Thyroid gland (tissue), 4 donors: ENCODE measurements at regions not wholly inside any gene's neighbourhood (a gene's known extent, or its start where the extent isn't known, plus 50 kb on each side); places are given as distances from the start of the nearest gene placed in this dataset.

Experiments used
- DNase-seq, 2 donors: peaks; one replicate each; pipeline ENCODE4 v3.0.0-alpha.2; 2019
- H3K27ac ChIP-seq, 3 donors: fragments of 200-600 bp; sonication (generic); 1 replicate in 2 of 3; 2 replicates in 1 of 3; pipeline ENCODE4 v1.5.1; 2016 to 2019; ENCODE audit warnings: mild to moderate bottlenecking in 1 of 3, moderate library complexity in 1 of 3
- H3K27me3 ChIP-seq: fragments of 200-600 bp; sonication (generic); one replicate; pipeline ENCODE4 v1.5.1; 2019
- H3K36me3 ChIP-seq, 2 donors: fragments of 200-600 bp; sonication (generic); one replicate each; pipeline ENCODE4 v1.5.1; 2016 to 2019
- H3K4me1 ChIP-seq, 2 donors: fragments of 200-600 bp; sonication (generic); one replicate each; pipeline ENCODE4 v1.5.1; 2017 to 2019
- H3K4me3 ChIP-seq, 3 donors: fragments of 200-600 bp; sonication (generic); replicated peaks in 1 of 3; 1 replicate in 2 of 3; 2 replicates in 1 of 3; pipeline ENCODE4 v1.5.1; 2016; ENCODE audit warnings: mild to moderate bottlenecking in 1 of 3
- H3K9me3 ChIP-seq: fragments of 200-600 bp; sonication (generic); one replicate; pipeline ENCODE4 v1.5.1; 2017
- POLR2A ChIP-seq, 2 donors: fragments of 450-650 bp; IDR thresholded peaks; one replicate each; pipeline ENCODE4 v1.6.1; 2017; ENCODE audit warnings: antibody characterized with exemption in 2 of 2, mild to moderate bottlenecking in 2 of 2, moderate library complexity in 1 of 2
- WGBS, 2 donors: methylation state at CpG; one replicate each; pipeline ENCODE4 v1.1.5; 2017; 5-methylcytosine and 5-hydroxymethylcytosine counted together
- intact Hi-C: fragments of 100-400 bp; cut with DNase I; formaldehyde crosslinking; loops from one replicate; pipeline ENCODE4 v1.15.1; 2023
- TF ChIP-seq, protein P1 (sequence below), 6 experiments: fragments of 200-600 bp in 3 of 6; fragments of 450-650 bp in 3 of 6; sonication (generic) in 3 of 6; IDR thresholded peaks; one replicate each; pipeline ENCODE4 v1.5.1; 2016 to 2019; ENCODE audit warnings: antibody characterized with exemption in 6 of 6, mild to moderate bottlenecking in 2 of 6, inconsistent platforms in 1 of 6, moderate library complexity in 1 of 6

DNA sequence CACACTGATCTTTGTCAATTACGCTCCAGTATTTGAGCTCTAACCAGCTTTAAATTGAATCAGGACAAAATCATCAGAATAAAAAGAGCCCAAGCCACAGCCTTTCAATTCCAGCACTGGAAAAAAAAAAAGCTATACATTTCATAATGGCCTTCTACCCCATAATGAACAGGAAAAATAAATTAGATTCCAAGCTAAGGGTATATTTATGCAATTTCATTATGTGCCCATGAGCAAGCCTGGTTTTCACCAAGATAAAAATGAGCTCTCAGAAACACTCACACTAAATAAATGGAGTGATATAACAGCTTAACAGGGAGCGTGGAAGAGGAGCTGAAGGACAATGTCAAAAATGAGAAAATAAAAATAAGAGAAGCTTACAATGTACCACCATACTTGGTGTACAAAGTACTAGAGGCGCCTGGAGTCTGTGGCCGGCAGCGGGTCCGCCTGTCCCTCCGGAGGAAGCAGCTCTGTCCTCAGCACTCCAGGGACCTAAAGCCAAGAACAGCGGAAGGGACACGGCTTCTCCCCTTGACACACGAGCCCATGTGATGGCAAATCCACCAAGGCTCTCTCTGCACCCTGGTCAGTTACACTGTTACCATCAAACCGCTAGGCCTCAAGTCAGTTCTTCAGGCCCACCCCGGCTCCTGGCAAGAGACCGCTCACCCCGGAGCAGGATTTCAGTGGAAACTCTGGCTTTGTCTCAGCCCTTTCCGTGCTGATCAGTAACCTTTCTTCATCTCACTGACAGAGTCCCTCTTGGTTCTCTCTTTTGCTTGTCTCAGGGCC, 69.6 kb downstream of the RBFOX3 start:
- H3K27ac ChIP-seq: no peak overlapping the region
- 81 to 87% methylated on average over 15 of the region's 15 CpGs for WGBS, 2 donors
- H3K4me1 ChIP-seq: no peaks in the 10 kb centered on the region
- TF ChIP-seq, protein P1, sequence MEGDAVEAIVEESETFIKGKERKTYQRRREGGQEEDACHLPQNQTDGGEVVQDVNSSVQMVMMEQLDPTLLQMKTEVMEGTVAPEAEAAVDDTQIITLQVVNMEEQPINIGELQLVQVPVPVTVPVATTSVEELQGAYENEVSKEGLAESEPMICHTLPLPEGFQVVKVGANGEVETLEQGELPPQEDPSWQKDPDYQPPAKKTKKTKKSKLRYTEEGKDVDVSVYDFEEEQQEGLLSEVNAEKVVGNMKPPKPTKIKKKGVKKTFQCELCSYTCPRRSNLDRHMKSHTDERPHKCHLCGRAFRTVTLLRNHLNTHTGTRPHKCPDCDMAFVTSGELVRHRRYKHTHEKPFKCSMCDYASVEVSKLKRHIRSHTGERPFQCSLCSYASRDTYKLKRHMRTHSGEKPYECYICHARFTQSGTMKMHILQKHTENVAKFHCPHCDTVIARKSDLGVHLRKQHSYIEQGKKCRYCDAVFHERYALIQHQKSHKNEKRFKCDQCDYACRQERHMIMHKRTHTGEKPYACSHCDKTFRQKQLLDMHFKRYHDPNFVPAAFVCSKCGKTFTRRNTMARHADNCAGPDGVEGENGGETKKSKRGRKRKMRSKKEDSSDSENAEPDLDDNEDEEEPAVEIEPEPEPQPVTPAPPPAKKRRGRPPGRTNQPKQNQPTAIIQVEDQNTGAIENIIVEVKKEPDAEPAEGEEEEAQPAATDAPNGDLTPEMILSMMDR (IDR thresholded peaks at IDR 0.05): no peak
- TF ChIP-seq POLR2A (IDR thresholded peaks at IDR 0.05): no peak
- no peak for DNase-seq
- no peak overlapping the region for H3K4me3 ChIP-seq
- H3K27me3 ChIP-seq: no peaks in the 10 kb centered on the region
- no peaks in the 10 kb centered on the region for H3K9me3 ChIP-seq
- H3K36me3 ChIP-seq: no peaks in the 10 kb centered on the region
- intact Hi-C loops: loop anchor here (10.0 kb wide), 1 partner anchor 64 kb away; no protein-coding TSS in a partner anchor

- intact Hi-C loops: loop anchor here (10.0 kb wide), 1 partner anchor 65 kb away; no protein-coding TSS in a partner anchor
These were observed 70.7 kb downstream of the RBFOX3 start for GRCh38 chr17:79539944-79540705.

DNA sequence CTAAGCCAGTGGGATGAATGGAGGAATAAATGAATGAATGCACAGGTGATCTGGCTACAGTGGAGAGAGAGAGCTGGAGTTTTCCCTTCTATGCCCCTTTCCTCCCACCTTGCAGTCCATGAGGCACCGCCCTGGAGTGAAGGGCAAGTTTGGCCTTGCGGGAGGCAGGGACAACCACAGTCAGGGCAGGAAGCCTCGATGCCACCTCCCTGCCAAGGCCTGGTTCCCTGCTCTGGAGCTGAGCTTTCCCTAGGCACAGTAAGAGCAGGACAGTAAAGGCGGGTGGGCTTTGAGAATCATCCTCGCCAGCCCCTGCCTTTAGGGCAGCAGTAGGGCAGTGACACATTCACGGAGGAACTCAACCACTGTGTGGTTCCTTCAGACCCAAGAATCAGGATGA, 72.6 kb downstream of the RBFOX3 start:
- WGBS, 2 donors: 85 to 97% methylated on average over 4 to 5 of the region's 6 CpGs

More at GRCh38 chr17:79539944-79540705, 70.7 kb downstream of the RBFOX3 start:
- WGBS, 2 donors: 85 to 90% methylated on average over 18 to 24 of the region's 25 CpGs
- Histone ChIP-seq H3K36me3 (no peaks in the 10 kb centered on the region), H3K27me3 (no peaks in the 10 kb centered on the region), H3K4me3 (no peak overlapping the region), H3K9me3 (no peaks in the 10 kb centered on the region), H3K27ac (no peak overlapping the region), H3K4me1 (no peaks in the 10 kb centered on the region)
- DNase-seq: no peak
- TF ChIP-seq, protein P1 (IDR thresholded peaks at IDR 0.05): no peak
- TF ChIP-seq POLR2A (IDR thresholded peaks at IDR 0.05): no peak

GRCh38 chr17:79537686-79538085, 73.2 kb downstream of the RBFOX3 start:
- no peak for DNase-seq
- 96% methylated on average over 2 to 3 of the region's 4 CpGs for WGBS, 2 donors
- TF ChIP-seq, protein P1 (IDR thresholded peaks at IDR 0.05): no peak
- TF ChIP-seq POLR2A (IDR thresholded peaks at IDR 0.05): no peak

More for the DNA sequence above, 72.6 kb downstream of the RBFOX3 start:
- Histone ChIP-seq H3K27me3 (no peaks in the 10 kb centered on the region), H3K9me3 (no peaks in the 10 kb centered on the region), H3K4me1 (no peaks in the 10 kb centered on the region), H3K4me3 (no peak overlapping the region), H3K36me3 (no peaks in the 10 kb centered on the region), H3K27ac (no peak overlapping the region)
- TF ChIP-seq, protein P1 (IDR thresholded peaks at IDR 0.05): no peak
- no peak for TF ChIP-seq POLR2A (IDR thresholded peaks at IDR 0.05)
- intact Hi-C loops: no loop called here
- DNase-seq: no peak

GRCh38 chr17:79537061-79537460, 73.8 kb downstream of the RBFOX3 start:
- WGBS, 2 donors: 80 to 84% methylated on average over 7 of the region's 7 CpGs
- H3K9me3 ChIP-seq: no peaks in the 10 kb centered on the region
- intact Hi-C loops: no loop called here

More at GRCh38 chr17:79537686-79538085, 73.2 kb downstream of the RBFOX3 start:
- no peak overlapping the region for H3K27ac ChIP-seq
- intact Hi-C loops: no loop called here
- no peaks in the 10 kb centered on the region for H3K27me3 ChIP-seq
- H3K36me3 ChIP-seq: no peaks in the 10 kb centered on the region
- no peaks in the 10 kb centered on the region for H3K9me3 ChIP-seq
- no peaks in the 10 kb centered on the region for H3K4me1 ChIP-seq
- no peak overlapping the region for H3K4me3 ChIP-seq

More at GRCh38 chr17:79537061-79537460, 73.8 kb downstream of the RBFOX3 start:
- TF ChIP-seq, protein P1 (IDR thresholded peaks at IDR 0.05): no peak
- TF ChIP-seq POLR2A (IDR thresholded peaks at IDR 0.05): no peak
- DNase-seq: no peak
- Histone ChIP-seq H3K4me1 (no peaks in the 10 kb centered on the region), H3K36me3 (no peaks in the 10 kb centered on the region), H3K27ac (no peak overlapping the region), H3K27me3 (no peaks in the 10 kb centered on the region), H3K4me3 (no peak overlapping the region)
